OCI-LY3 (cell line): ENCODE measurements at regions not wholly inside any gene's neighbourhood (a gene's known extent, or its start where the extent isn't known, plus 50 kb on each side); places are given as distances from the start of the nearest gene placed in this dataset.
"Not testable (repeated sequence)": the region's sequence is repeated elsewhere in the genome, so short reads cannot be mapped to it uniquely, and the experiment has no call there.

Source experiments
- H2AFZ ChIP-seq: fragments of 200-600, 300-600 bp; shearing (Covaris generic); 2 replicates; pipeline ENCODE4 v1.6.0; 2014; ENCODE audit warnings: antibody characterized with exemption, low read depth, low read length
- H3K27ac ChIP-seq: fragments of 200-600, 300-600 bp; sonication (generic); 2 replicates; pipeline ENCODE4 v1.5.1; 2014; ENCODE audit warnings: mild to moderate bottlenecking, low read length, moderate library complexity, mixed read lengths
- H3K27me3 ChIP-seq: fragments of 200-600, 300-600 bp; sonication (generic); 2 replicates; pipeline ENCODE4 v1.6.1; 2014; ENCODE audit warnings: low read depth, low read length, mixed read lengths
- H3K36me3 ChIP-seq: fragments of 200-600, 300-600 bp; sonication (generic); replicated peaks from 2 replicates; pipeline ENCODE3; 2014; ENCODE audit warnings: low read depth, low read length, mixed read lengths
- H3K4me1 ChIP-seq: fragments of 300-600, 200-600 bp; sonication (generic); 2 replicates; pipeline ENCODE4 v1.6.1; 2014; ENCODE audit warnings: low read length, mixed read lengths
- H3K4me2 ChIP-seq: fragments of 200-600, 300-600 bp; sonication (generic); 2 replicates; pipeline ENCODE4 v1.6.1; 2014; ENCODE audit warnings: low read length, mixed read lengths
- H3K4me3 ChIP-seq: fragments of 300-600, 200-600 bp; sonication (generic); 2 replicates; pipeline ENCODE4 v1.5.1; 2014; ENCODE audit warnings: antibody characterized with exemption, mild to moderate bottlenecking, low read length, moderate library complexity
- H3K79me2 ChIP-seq: fragments of 300-600, 200-600 bp; shearing (Covaris generic); 2 replicates; pipeline ENCODE4 v1.6.1; 2014; ENCODE audit warnings: mild to moderate bottlenecking, low read length, mixed read lengths
- H3K9ac ChIP-seq: fragments of 300-600, 200-600 bp; shearing (Covaris generic); 2 replicates; pipeline ENCODE4 v1.6.0; 2014; ENCODE audit warnings: mild to moderate bottlenecking, low read length, moderate library complexity
- H3K9me3 ChIP-seq: fragments of 200-600, 300-600 bp; shearing (Covaris generic); 2 replicates; pipeline ENCODE4 v1.6.1; 2014; ENCODE audit warnings: low read length, mixed read lengths; ENCODE audit not compliant: insufficient read depth
- H4K20me1 ChIP-seq: fragments of 200-600, 300-600 bp; sonication (generic); 2 replicates; pipeline ENCODE4 v1.6.1; 2016; ENCODE audit warnings: low read length, mixed read lengths; ENCODE audit not compliant: insufficient read depth
- EZH2phosphoT487 ChIP-seq: fragments of 200-600 bp; shearing (Covaris generic); IDR thresholded peaks from 2 replicates; pipeline ENCODE4 v1.6.1; 2018; ENCODE audit warnings: antibody characterized with exemption, mixed run types, low read depth
- TF ChIP-seq, protein P1 (sequence below): fragments of 200-600, 300-600 bp; sonication (generic); IDR thresholded peaks from 2 replicates; pipeline ENCODE4 v1.5.1; 2014; ENCODE audit warnings: antibody characterized with exemption, low read length, low read depth

DNA sequence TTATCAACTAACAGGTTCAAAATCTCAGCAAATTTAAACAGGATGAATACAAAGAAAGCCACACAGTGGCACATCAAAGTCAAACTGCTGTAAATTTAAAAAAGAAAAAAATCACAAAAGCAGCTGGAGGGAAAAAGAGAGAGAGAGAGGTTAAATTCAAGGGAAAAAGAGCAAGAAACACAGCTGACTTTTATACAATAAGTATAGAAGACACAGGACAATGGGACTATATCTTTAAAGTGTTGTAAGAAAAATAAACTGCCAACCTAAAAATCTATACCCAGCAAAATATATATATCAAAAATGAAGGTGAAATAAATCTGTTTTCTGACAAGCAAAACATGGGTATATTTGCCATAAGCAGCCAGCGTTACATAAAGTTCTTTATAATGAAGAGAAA, 261.5 kb downstream of the TLE1 start:
- Histone ChIP-seq H4K20me1 (no peaks in the 10 kb centered on the region), H2AFZ (no peak overlapping the region), H3K79me2 (no peaks in the 10 kb centered on the region), H3K4me3 (no peak overlapping the region), H3K9me3 (no peaks in the 10 kb centered on the region), H3K4me2 (no peak overlapping the region), H3K4me1 (no peaks in the 10 kb centered on the region), H3K27ac (no peak overlapping the region), H3K9ac (no peak overlapping the region), H3K27me3 (no peaks in the 10 kb centered on the region), H3K36me3 (no peaks in the 10 kb centered on the region)
- TF ChIP-seq, protein P1, sequence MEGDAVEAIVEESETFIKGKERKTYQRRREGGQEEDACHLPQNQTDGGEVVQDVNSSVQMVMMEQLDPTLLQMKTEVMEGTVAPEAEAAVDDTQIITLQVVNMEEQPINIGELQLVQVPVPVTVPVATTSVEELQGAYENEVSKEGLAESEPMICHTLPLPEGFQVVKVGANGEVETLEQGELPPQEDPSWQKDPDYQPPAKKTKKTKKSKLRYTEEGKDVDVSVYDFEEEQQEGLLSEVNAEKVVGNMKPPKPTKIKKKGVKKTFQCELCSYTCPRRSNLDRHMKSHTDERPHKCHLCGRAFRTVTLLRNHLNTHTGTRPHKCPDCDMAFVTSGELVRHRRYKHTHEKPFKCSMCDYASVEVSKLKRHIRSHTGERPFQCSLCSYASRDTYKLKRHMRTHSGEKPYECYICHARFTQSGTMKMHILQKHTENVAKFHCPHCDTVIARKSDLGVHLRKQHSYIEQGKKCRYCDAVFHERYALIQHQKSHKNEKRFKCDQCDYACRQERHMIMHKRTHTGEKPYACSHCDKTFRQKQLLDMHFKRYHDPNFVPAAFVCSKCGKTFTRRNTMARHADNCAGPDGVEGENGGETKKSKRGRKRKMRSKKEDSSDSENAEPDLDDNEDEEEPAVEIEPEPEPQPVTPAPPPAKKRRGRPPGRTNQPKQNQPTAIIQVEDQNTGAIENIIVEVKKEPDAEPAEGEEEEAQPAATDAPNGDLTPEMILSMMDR = no peak
- no peak for TF ChIP-seq EZH2phosphoT487

DNA sequence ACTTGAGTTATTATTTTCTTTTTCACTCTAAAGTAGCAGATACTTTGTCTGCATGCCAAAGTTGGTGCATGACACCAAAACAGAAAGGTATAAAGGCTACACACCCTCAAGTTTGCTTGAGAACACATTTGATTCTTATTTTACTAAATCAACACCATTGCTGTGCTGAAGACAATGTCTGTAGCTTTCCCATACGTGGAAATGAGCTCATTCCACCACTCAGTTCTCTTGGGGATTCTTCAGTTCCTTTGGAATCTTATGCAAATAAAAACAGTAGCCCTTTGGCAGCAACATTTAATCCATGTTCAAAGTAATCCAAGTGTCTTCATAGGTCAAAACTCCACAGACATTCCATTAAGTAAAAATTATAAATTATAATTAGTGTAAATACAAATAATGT, 264.9 kb downstream of the TLE1 start:
- Histone ChIP-seq H3K36me3 (no peaks in the 10 kb centered on the region), H3K27me3 (no peaks in the 10 kb centered on the region), H3K79me2 (no peaks in the 10 kb centered on the region), H2AFZ (no peak overlapping the region), H4K20me1 (no peaks in the 10 kb centered on the region), H3K9me3 (no peaks in the 10 kb centered on the region), H3K27ac (no peak overlapping the region), H3K4me2 (no peak overlapping the region), H3K4me3 (no peak overlapping the region), H3K4me1 (no peaks in the 10 kb centered on the region), H3K9ac (no peak overlapping the region)
- TF ChIP-seq, protein P1 = no peak
- no peak for TF ChIP-seq EZH2phosphoT487

DNA sequence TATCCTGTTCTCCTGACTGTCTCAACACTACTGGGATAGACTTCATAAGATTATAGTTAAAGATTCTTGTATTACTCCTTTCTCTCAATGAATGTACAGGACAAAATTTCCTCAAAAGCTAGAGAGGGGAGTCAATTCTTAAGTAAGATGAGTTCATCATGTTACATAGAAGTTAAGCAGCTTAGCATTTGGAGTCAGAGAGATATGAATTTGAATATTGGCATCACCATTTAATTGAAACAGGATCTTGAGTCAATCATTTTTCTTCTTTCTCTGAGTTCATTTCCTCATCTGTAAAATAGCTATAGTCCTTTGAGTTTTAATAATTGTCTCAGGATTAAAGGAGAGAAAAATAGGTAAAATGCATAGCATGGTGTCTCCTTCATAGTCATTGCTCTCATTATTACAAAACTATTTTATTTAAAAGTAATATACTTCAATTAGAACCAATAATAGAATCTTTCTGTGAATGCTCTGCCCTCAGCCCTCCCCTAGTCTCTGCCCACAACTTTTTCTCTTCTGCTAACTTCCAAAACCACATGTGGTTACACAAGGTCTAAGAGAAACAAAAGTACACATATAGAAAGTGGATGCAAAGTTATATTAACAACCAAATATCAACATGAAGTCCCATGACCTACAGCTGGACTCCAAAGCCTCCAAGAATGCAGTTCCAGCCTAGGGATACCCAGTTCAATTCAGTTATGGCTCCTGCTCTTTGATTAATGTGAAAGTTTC, 265.6 kb downstream of the TLE1 start:
- Histone ChIP-seq H3K9me3 (no peaks in the 10 kb centered on the region), H4K20me1 (no peaks in the 10 kb centered on the region), H3K27me3 (no peaks in the 10 kb centered on the region), H3K27ac (no peak overlapping the region), H3K79me2 (no peaks in the 10 kb centered on the region), H3K36me3 (no peaks in the 10 kb centered on the region), H3K4me2 (no peak overlapping the region), H2AFZ (no peak overlapping the region), H3K4me3 (no peak overlapping the region), H3K9ac (no peak overlapping the region), H3K4me1 (no peaks in the 10 kb centered on the region)
- no peak for TF ChIP-seq EZH2phosphoT487
- TF ChIP-seq, protein P1 = no peak

DNA sequence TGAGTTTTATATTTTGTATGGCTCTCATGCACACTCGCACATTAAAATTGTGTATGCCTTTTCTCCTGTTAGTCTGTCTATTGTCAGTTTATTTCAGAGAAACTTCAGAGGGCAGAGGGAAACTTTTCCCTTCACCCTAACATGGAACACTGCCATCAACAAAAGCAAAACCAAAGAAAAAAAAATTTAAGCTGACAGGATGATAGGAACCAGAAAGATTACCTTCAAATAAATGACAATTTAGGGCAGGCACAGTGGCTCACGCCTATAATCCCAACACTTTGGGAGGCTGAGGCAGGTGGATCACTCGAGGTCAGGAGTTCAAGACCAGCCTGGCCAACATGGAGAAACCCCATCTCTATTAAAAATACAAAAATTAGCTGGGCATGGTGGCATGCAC, 268.3 kb downstream of the TLE1 start:
- H3K27ac ChIP-seq, H3K4me1 ChIP-seq, H3K9me3 ChIP-seq, H3K36me3 ChIP-seq, H3K9ac ChIP-seq, H3K4me3 ChIP-seq, H4K20me1 ChIP-seq, H3K4me2 ChIP-seq, H3K79me2 ChIP-seq, H3K27me3 ChIP-seq, H2AFZ ChIP-seq: not testable (repeated sequence)
